ENCODE measurements at regions not wholly inside any gene's neighbourhood (a gene's known extent, or its start where the extent isn't known, plus 50 kb on each side); places are given as distances from the start of the nearest gene placed in this dataset.
"Not testable (repeated sequence)": the region's sequence is repeated elsewhere in the genome, so short reads cannot be mapped to it uniquely, and the experiment has no call there.

GRCh38 chr2:391696-392095 lies 103.8 kb upstream of the ALKAL2 start:
- DNase-seq = no peak
- Histone ChIP-seq H3K4me2 (ENCODE audit: low read length) (no peak overlapping the region), H3K56ac (ENCODE audit: low read length) (no peak overlapping the region), H3K27me3 (ENCODE audit: insufficient read depth, low read length, poor library complexity) (no peaks in the 10 kb centered on the region), H3K36me3 (ENCODE audit: control insufficient read depth, insufficient read depth, low read length) (no peaks in the 10 kb centered on the region), H3K79me1 (ENCODE audit: low read length) (no peaks in the 10 kb centered on the region), H2BK15ac (replicated peaks; ENCODE audit: low read depth) (no peak overlapping the region), H2AK5ac (ENCODE audit: low read length) (no peak overlapping the region), H3K4me1 (ENCODE audit: control insufficient read depth, low read depth, low read length) (no peaks in the 10 kb centered on the region), H4K8ac (ENCODE audit: low read depth, low read length) (no peak overlapping the region), H3K23ac (ENCODE audit: low read length) (no peak overlapping the region), H3K4ac (ENCODE audit: low read depth, low read length) (no peak overlapping the region), H3K79me2 (ENCODE audit: control insufficient read depth, insufficient read depth, low read length) (no peaks in the 10 kb centered on the region), H3K9ac (ENCODE audit: low read length) (no peak overlapping the region), H4K5ac (ENCODE audit: low read length) (no peak overlapping the region), H2BK5ac (ENCODE audit: low read length) (no peak overlapping the region), H2BK120ac (ENCODE audit: low read depth, low read length) (no peak overlapping the region), H3K4me3 (ENCODE audit: low read length) (no peak overlapping the region), H3K18ac (ENCODE audit: low read length) (no peak overlapping the region), H3K27ac (ENCODE audit: low read depth, low read length) (no peak overlapping the region)
- WGBS (ENCODE audit: extremely low coverage, insufficient coverage, low lambda C conversion rate) = no CpG with 5 or more reads among the region's 6 CpGs

- Histone ChIP-seq H3K18ac (ENCODE audit: low read length) (no peak overlapping the region), H3K4ac (ENCODE audit: low read depth, low read length) (no peak overlapping the region), H3K79me1 (ENCODE audit: low read length) (no peaks in the 10 kb centered on the region), H3K4me3 (ENCODE audit: low read length) (no peak overlapping the region), H3K4me1 (ENCODE audit: control insufficient read depth, low read depth, low read length) (no peaks in the 10 kb centered on the region), H2AK5ac (ENCODE audit: low read length) (no peak overlapping the region), H3K36me3 (ENCODE audit: control insufficient read depth, insufficient read depth, low read length) (no peaks in the 10 kb centered on the region), H3K4me2 (ENCODE audit: low read length) (no peak overlapping the region), H2BK15ac (replicated peaks; ENCODE audit: low read depth) (no peak overlapping the region), H3K56ac (ENCODE audit: low read length) (no peak overlapping the region), H4K8ac (ENCODE audit: low read depth, low read length) (no peak overlapping the region), H2BK120ac (ENCODE audit: low read depth, low read length) (no peak overlapping the region), H3K9ac (ENCODE audit: low read length) (no peak overlapping the region), H3K79me2 (ENCODE audit: control insufficient read depth, insufficient read depth, low read length) (no peaks in the 10 kb centered on the region), H3K27ac (ENCODE audit: low read depth, low read length) (no peak overlapping the region), H2BK5ac (ENCODE audit: low read length) (no peak overlapping the region), H4K5ac (ENCODE audit: low read length) (no peak overlapping the region), H3K23ac (ENCODE audit: low read length) (no peak overlapping the region), H3K27me3 (ENCODE audit: insufficient read depth, low read length, poor library complexity) (no peaks in the 10 kb centered on the region)
- WGBS (ENCODE audit: extremely low coverage, insufficient coverage, low lambda C conversion rate) = no CpG with 5 or more reads among the region's 14 CpGs
- no peak for DNase-seq
Observed at GRCh38 chr2:390959-391358, 103.1 kb upstream of the ALKAL2 start.

GRCh38 chr2:389985-390384 lies 102.1 kb upstream of the ALKAL2 start:
- H2AK5ac ChIP-seq (ENCODE audit: low read length); H3K23ac ChIP-seq (ENCODE audit: low read length); H3K27me3 ChIP-seq (ENCODE audit: insufficient read depth, low read length, poor library complexity); H3K4me3 ChIP-seq (ENCODE audit: low read length); H3K18ac ChIP-seq (ENCODE audit: low read length); H3K27ac ChIP-seq (ENCODE audit: low read depth, low read length); H3K4ac ChIP-seq (ENCODE audit: low read depth, low read length); H3K9ac ChIP-seq (ENCODE audit: low read length); H3K4me2 ChIP-seq (ENCODE audit: low read length); H3K79me1 ChIP-seq (ENCODE audit: low read length); H4K8ac ChIP-seq (ENCODE audit: low read depth, low read length); H2BK120ac ChIP-seq (ENCODE audit: low read depth, low read length); H2BK5ac ChIP-seq (ENCODE audit: low read length); H3K56ac ChIP-seq (ENCODE audit: low read length); H3K79me2 ChIP-seq (ENCODE audit: control insufficient read depth, insufficient read depth, low read length); H2BK15ac ChIP-seq (replicated peaks; ENCODE audit: low read depth); H3K4me1 ChIP-seq (ENCODE audit: control insufficient read depth, low read depth, low read length); H3K36me3 ChIP-seq (ENCODE audit: control insufficient read depth, insufficient read depth, low read length); DNase-seq; H4K5ac ChIP-seq (ENCODE audit: low read length): not testable (repeated sequence)
- no CpG with 5 or more reads among the region's 15 CpGs for WGBS (ENCODE audit: extremely low coverage, insufficient coverage, low lambda C conversion rate)

GRCh38 chr2:388752-389151 lies 100.9 kb upstream of the ALKAL2 start:
- not testable (repeated sequence) for H4K5ac ChIP-seq (ENCODE audit: low read length); H3K36me3 ChIP-seq (ENCODE audit: control insufficient read depth, insufficient read depth, low read length); H4K8ac ChIP-seq (ENCODE audit: low read depth, low read length); H3K9ac ChIP-seq (ENCODE audit: low read length); H3K18ac ChIP-seq (ENCODE audit: low read length); H2AK5ac ChIP-seq (ENCODE audit: low read length); H3K4ac ChIP-seq (ENCODE audit: low read depth, low read length); H3K56ac ChIP-seq (ENCODE audit: low read length); H3K4me3 ChIP-seq (ENCODE audit: low read length); H2BK5ac ChIP-seq (ENCODE audit: low read length); H2BK120ac ChIP-seq (ENCODE audit: low read depth, low read length); H3K79me1 ChIP-seq (ENCODE audit: low read length); DNase-seq; H2BK15ac ChIP-seq (replicated peaks; ENCODE audit: low read depth); H3K27ac ChIP-seq (ENCODE audit: low read depth, low read length); H3K27me3 ChIP-seq (ENCODE audit: insufficient read depth, low read length, poor library complexity); H3K79me2 ChIP-seq (ENCODE audit: control insufficient read depth, insufficient read depth, low read length); H3K4me2 ChIP-seq (ENCODE audit: low read length); H3K23ac ChIP-seq (ENCODE audit: low read length); H3K4me1 ChIP-seq (ENCODE audit: control insufficient read depth, low read depth, low read length)
- WGBS (ENCODE audit: extremely low coverage, insufficient coverage, low lambda C conversion rate) = no CpG with 5 or more reads among the region's 24 CpGs

- no CpG with 5 or more reads among the region's 18 CpGs for WGBS (ENCODE audit: extremely low coverage, insufficient coverage, low lambda C conversion rate)
- no peaks in the 10 kb centered on the region for H3K36me3 ChIP-seq (ENCODE audit: control insufficient read depth, insufficient read depth, low read length)
- no peak overlapping the region for H3K23ac ChIP-seq (ENCODE audit: low read length)
- no peak overlapping the region for H3K9ac ChIP-seq (ENCODE audit: low read length)
- H3K4me1 ChIP-seq (ENCODE audit: control insufficient read depth, low read depth, low read length) = no peaks in the 10 kb centered on the region
- no peak overlapping the region for H3K4me2 ChIP-seq (ENCODE audit: low read length)
- no peak overlapping the region for H2AK5ac ChIP-seq (ENCODE audit: low read length)
- no peak overlapping the region for H3K27ac ChIP-seq (ENCODE audit: low read depth, low read length)
- H2BK15ac ChIP-seq (replicated peaks; ENCODE audit: low read depth) = no peak overlapping the region
- H3K56ac ChIP-seq (ENCODE audit: low read length) = no peak overlapping the region
- no peak overlapping the region for H3K4me3 ChIP-seq (ENCODE audit: low read length)
- no peak overlapping the region for H4K8ac ChIP-seq (ENCODE audit: low read depth, low read length)
- H2BK120ac ChIP-seq (ENCODE audit: low read depth, low read length) = no peak overlapping the region
- no peaks in the 10 kb centered on the region for H3K27me3 ChIP-seq (ENCODE audit: insufficient read depth, low read length, poor library complexity)
- no peaks in the 10 kb centered on the region for H3K79me1 ChIP-seq (ENCODE audit: low read length)
- no peak overlapping the region for H3K18ac ChIP-seq (ENCODE audit: low read length)
- no peak for DNase-seq
- no peaks in the 10 kb centered on the region for H3K79me2 ChIP-seq (ENCODE audit: control insufficient read depth, insufficient read depth, low read length)
- no peak overlapping the region for H2BK5ac ChIP-seq (ENCODE audit: low read length)
- H3K4ac ChIP-seq (ENCODE audit: low read depth, low read length) = peak overlapping the region; percentile 1
- H4K5ac ChIP-seq (ENCODE audit: low read length) = no peak overlapping the region
Observed at GRCh38 chr2:387980-388421, 100.1 kb upstream of the ALKAL2 start.

- Histone ChIP-seq H2BK120ac (ENCODE audit: low read depth, low read length) (no peak overlapping the region), H2AK5ac (ENCODE audit: low read length) (no peak overlapping the region), H3K4ac (ENCODE audit: low read depth, low read length) (no peak overlapping the region), H3K27me3 (ENCODE audit: insufficient read depth, low read length, poor library complexity) (no peaks in the 10 kb centered on the region), H2BK15ac (replicated peaks; ENCODE audit: low read depth) (no peak overlapping the region), H3K4me3 (ENCODE audit: low read length) (no peak overlapping the region), H4K5ac (ENCODE audit: low read length) (no peak overlapping the region), H3K36me3 (ENCODE audit: control insufficient read depth, insufficient read depth, low read length) (no peaks in the 10 kb centered on the region), H3K4me1 (ENCODE audit: control insufficient read depth, low read depth, low read length) (no peaks in the 10 kb centered on the region), H3K23ac (ENCODE audit: low read length) (no peak overlapping the region), H3K9ac (ENCODE audit: low read length) (no peak overlapping the region), H3K4me2 (ENCODE audit: low read length) (no peak overlapping the region), H3K79me1 (ENCODE audit: low read length) (no peaks in the 10 kb centered on the region), H2BK5ac (ENCODE audit: low read length) (no peak overlapping the region), H3K27ac (ENCODE audit: low read depth, low read length) (no peak overlapping the region), H4K8ac (ENCODE audit: low read depth, low read length) (no peak overlapping the region), H3K56ac (ENCODE audit: low read length) (no peak overlapping the region), H3K18ac (ENCODE audit: low read length) (no peak overlapping the region), H3K79me2 (ENCODE audit: control insufficient read depth, insufficient read depth, low read length) (no peaks in the 10 kb centered on the region)
- WGBS (ENCODE audit: extremely low coverage, insufficient coverage, low lambda C conversion rate) = no CpG with 5 or more reads among the region's 10 CpGs
- no peak for DNase-seq
Observed at GRCh38 chr2:386406-387103, 98.7 kb upstream of the ALKAL2 start.

All from mesendoderm (in vitro differentiated cells).